HG03432 (cell line): ENCODE measurements at regions not wholly inside any gene's neighbourhood (a gene's known extent, or its start where the extent isn't known, plus 50 kb on each side); places are given as distances from the start of the nearest gene placed in this dataset.

Experiments
- ATAC-seq: cut with Tn5 transposase; IDR thresholded peaks from one replicate; pipeline ENCODE4 v1.9.1; 2021; ENCODE audit warnings: mild to moderate bottlenecking, moderate library complexity; ENCODE audit not compliant: unreplicated experiment

DNA sequence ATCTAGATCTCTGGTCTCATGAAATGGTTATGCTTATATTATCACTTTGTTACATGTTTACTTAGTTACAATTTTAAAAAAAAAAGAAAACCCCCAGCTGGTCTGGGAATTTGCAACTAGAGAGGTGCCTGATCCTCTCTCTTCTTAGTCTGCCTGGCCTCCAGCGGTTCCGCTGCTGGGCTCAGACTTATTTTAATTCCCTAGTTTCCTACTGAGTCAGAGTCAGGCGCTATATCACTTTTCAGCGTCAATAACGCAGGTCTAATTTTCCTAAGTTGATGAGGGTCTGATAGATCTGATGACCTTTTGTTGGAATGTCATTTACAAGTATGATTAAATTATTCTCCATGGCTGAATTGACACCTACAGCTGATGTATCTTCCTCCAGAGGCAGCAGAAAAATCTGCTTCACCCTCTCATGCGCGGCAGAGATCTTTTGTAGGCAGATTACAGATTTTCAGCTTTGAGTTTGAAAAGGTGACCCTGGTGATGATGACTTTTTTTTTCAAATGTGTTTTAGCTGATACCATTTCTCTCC, 391.0 kb downstream of the CBLN4 start:
- ATAC-seq = no peak

DNA sequence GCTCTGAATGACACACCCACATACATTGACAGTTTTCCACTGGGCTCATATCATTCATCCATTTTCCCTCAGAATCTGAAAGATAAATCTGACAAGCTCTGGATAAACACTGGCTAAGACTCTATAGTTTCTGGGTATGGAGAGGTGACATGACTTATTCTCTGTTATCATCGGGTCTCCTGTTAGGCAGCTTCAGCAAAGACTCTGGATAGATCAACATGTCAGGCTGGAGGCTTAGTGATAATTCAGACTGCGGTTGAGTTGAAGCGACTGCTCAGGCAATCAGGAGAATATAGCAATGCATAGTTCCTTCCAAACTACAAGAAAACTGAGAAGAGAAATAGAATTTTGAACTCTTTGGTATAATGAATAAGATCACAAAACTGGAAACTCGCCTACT, 394.6 kb downstream of the CBLN4 start:
- ATAC-seq = no peak

- ATAC-seq = no peak
Observed at GRCh38 chr20:55605594-55605993, 399.7 kb downstream of the CBLN4 start.

- ATAC-seq = no peak
Observed at GRCh38 chr20:55597526-55597925, 407.8 kb downstream of the CBLN4 start.

DNA sequence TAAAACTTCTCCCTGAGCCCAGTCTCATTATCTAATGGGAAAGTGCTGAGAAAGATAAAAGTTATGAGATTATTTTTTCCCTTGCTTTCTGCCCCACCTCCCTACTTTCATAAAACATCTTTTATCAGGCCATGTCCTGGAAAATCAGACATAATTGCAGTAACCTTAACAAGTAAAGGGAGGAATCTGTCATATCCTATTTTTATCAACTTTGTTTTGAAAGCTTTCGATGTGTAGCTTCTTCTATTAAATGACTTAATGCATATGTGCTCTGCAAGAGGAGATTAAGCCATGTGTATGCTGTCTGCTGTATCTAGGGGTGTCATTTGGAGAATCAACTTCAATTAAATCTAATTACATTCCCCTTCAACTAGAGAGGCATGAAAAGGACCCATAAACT, 408.9 kb downstream of the CBLN4 start:
- no peak for ATAC-seq

- no peak for ATAC-seq
Observed at GRCh38 chr20:55592866-55593265, 412.5 kb downstream of the CBLN4 start.

DNA sequence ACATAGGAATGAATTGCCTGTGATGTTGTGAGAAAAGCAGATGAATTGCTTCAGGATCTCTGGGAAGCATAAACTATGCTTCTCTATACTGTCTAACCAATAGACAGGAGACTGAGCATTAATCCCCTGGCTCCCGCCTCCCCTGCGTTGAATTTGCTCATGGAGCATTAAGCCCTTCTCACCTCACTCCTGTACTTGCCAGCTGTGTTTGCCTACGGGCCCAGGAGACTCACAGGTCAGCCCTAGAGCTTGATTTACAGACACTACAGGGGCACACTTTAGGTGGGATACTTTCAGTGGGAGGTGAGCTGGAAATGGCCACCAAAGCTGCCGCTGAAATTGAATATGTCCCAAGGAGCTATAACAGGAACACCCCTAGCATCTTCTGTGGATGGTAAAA, 418.7 kb downstream of the CBLN4 start:
- ATAC-seq = no peak

DNA sequence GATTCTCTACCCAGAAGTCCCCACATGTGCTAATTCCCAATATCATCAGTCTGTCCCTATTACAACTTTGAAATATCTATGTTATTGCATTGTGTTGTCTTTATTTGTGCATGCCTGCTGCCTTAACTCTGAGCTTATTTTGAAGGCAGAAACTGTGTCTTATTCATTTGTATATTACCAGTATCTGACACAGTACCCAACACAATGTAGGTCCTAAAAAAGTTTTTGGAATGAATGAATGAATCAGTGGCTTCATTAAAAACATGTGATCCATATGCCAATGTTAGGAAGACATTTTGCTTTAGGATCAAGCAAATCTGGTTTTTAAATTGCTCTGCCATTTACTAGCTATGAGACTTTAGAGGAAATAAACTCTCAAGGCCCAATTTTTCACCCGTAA, 420.4 kb downstream of the CBLN4 start:
- ATAC-seq = no peak

DNA sequence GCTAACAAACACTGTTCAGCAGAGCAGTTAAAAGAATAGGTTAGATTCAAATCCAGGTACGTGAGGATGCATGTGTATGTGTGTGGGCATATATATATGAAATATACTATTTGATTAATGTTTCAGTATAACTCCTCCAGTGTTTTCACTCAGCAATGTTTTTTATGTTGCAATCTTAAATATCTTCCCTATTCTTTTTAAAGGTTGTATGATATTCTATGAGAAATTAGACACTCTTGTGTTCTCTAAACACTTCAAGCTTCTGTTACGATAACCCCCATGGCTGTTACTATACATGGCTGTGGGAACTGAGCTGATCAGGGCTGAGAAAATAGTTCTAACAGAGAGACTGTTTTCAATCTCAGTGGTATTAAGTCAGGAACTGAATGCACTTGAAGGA, 421.0 kb downstream of the CBLN4 start:
- ATAC-seq = no peak

- no peak for ATAC-seq
Observed at GRCh38 chr20:55583036-55583435, 422.3 kb downstream of the CBLN4 start.

GRCh38 chr20:55582498-55582897, 422.8 kb downstream of the CBLN4 start:
- no peak for ATAC-seq

DNA sequence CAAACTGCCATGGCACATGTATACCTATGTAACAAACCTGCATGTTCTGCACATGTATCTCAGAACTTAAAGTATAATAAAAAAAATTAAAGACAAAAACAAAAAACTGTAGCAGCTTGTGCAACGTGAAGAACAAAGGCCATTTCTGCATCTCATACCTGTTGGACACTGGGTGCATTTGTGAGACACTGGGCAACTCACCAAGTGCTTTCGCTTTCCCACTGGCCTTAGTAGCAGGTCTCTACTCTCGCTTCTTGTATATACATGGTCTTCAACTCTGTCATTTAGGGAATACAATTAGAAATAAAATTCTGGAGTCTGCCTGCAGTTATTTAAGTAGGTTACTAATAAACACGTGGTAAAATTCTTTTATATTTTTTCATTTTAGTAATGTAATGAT, 423.8 kb downstream of the CBLN4 start:
- no peak for ATAC-seq

- ATAC-seq = no peak
Observed at GRCh38 chr20:55580475-55580874, 424.8 kb downstream of the CBLN4 start.

DNA sequence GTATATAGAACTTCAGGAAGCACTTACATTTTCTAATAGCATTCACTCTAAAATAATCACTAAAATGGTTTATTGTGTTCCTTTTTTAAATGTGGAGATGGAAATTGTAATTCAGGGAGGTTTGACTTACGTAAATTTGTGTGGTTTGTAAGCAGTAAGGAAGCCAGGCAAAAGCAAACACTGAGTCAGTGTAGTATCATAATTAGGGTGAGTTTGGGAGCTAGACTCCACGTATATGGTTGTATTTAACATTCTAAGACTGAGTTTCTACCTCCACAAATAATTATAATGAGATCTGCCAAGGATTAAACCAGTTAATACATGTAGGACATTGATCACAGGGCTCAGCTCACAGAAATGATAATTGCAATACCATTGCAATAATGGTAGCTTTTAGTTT, 425.5 kb downstream of the CBLN4 start:
- ATAC-seq = no peak

GRCh38 chr20:55576981-55577380, 428.3 kb downstream of the CBLN4 start:
- ATAC-seq = no peak

DNA sequence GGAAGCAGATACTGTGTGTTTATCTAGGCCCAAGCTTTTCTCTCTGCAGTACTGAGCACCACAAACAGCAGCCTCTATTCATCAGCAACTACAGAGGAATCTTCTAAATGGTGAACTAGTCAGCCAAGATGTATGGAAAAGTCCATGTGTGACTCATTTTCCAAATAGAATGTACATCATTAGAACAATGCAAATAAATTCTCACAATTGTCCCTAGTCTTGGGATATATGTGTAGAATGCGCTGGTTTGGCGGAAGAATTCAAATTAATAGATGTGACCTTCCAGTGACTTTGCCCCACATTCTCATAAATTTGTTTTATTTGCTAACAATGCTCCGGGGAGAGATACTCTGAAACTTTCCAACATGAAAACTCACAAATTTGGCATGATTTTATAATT, 436.2 kb downstream of the CBLN4 start:
- ATAC-seq = no peak

- no peak for ATAC-seq
Observed at GRCh38 chr20:55567826-55568225, 437.5 kb downstream of the CBLN4 start.

- no peak for ATAC-seq
Observed at GRCh38 chr20:55565096-55565773, 440.1 kb downstream of the CBLN4 start.

DNA sequence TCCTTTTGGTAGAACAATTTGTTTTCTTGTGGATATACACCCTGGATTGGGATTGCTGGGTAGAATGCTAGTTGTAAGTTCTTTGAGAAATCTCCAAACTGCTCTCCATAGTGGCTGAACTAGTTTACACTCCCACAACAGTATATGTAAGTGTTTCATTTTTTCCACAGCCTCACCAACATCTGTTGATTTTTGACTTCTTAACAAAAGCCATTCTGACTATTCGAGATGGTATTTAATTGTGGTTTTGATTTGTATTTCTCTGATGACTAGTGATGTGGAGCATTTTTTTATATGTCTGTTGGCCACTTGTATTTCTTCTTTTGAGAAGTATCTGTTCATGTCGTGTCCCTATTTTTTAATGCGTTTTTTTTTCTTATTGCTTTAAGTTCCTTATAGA, 444.1 kb downstream of the CBLN4 start:
- ATAC-seq = no peak

GRCh38 chr20:55557191-55557590, 448.1 kb downstream of the CBLN4 start:
- no peak for ATAC-seq

GRCh38 chr20:55555075-55555650, 450.2 kb downstream of the CBLN4 start:
- no peak for ATAC-seq

DNA sequence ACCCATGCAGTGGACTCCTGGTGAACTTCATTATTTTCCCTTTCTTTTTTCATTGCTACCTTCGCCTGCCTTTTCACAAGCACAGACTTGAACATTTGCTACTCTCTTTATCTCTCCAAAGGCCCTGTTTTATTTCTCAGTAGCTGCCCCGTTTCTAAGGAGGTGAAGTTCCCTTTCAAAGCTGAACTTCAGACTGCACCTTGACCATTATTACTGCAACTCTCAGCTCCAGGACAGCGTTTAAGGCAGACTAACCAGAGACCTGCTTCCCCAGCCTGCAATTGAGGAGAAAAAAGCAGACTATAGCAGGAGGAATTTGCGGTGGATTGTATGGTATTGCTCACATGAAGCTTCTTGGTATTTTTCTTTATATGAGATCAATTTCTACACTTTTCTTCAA, 460.7 kb downstream of the CBLN4 start:
- ATAC-seq = no peak

GRCh38 chr20:55540486-55540885, 464.8 kb downstream of the CBLN4 start:
- no peak for ATAC-seq
